ENCODE measurements at regions not wholly inside any gene's neighbourhood (a gene's known extent, or its start where the extent isn't known, plus 50 kb on each side); places are given as distances from the start of the nearest gene placed in this dataset.
"Not testable (repeated sequence)": the region's sequence is repeated elsewhere in the genome, so short reads cannot be mapped to it uniquely, and the experiment has no call there.

- H3K9me3 Mint-ChIP-seq: peaks cover 17% of the 10 kb centered on the region
- no peaks in the 10 kb centered on the region for H3K4me1 Mint-ChIP-seq (ENCODE audit: low read depth)
- no peak overlapping the region for H3K4me3 Mint-ChIP-seq
- intact Hi-C loops (cut with micrococcal nuclease): no loop called here
- no peak overlapping the region for H3K27ac Mint-ChIP-seq
- no peaks in the 10 kb centered on the region for H3K27me3 Mint-ChIP-seq
- no peaks in the 10 kb centered on the region for H3K36me3 Mint-ChIP-seq (ENCODE audit: low read depth)
Measured at GRCh38 chrX:122625821-122626220, 558.3 kb upstream of the GRIA3 start.

DNA sequence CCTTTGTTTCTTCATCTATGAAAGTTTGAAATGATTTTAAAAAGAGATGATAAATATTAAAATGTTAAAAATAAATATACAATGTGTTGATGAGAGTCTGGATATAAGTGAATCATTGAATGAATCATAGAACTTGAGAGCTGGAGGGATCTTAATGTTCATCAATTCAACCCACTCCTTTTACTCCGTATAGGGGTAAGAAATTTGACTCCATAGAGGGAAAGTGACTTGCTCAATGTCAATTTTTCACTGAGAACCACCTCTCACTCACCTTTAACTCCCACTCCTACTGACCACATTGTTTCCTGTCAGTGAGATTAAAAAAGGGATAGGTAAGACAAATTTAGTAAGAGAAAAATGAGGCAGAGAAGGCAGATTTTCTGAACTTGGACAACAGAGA is 557.2 kb upstream of the GRIA3 start:
- H3K9me3 Mint-ChIP-seq: peaks cover 12% of the 10 kb centered on the region
- intact Hi-C loops (cut with micrococcal nuclease): no loop called here
- H3K4me3 Mint-ChIP-seq: no peak overlapping the region
- no peaks in the 10 kb centered on the region for H3K27me3 Mint-ChIP-seq
- H3K4me1 Mint-ChIP-seq (ENCODE audit: low read depth): no peaks in the 10 kb centered on the region
- no peak overlapping the region for H3K27ac Mint-ChIP-seq
- H3K36me3 Mint-ChIP-seq (ENCODE audit: low read depth): no peaks in the 10 kb centered on the region

DNA sequence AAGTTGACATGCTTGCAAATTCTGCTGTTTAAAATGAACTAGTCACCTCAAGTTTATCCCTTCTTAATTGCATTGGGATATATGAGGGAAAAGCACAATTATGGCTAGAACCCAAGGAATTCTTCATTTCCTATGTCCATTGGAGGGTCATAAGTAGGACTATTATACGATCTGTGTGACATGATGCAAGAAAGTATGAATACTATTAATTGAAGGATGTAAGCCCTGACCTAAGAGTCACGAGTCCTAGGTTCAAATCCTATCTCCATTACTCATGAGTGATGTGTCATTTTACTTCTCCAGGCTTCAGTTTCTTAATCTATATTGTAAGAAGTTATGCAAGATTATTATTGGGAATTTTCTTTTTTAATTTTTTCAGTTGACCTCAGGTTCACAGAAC is 542.9 kb upstream of the GRIA3 start:
- no peak overlapping the region for H3K4me3 Mint-ChIP-seq
- H3K9me3 Mint-ChIP-seq: peaks cover 15% of the 10 kb centered on the region
- no peaks in the 10 kb centered on the region for H3K4me1 Mint-ChIP-seq (ENCODE audit: low read depth)
- no peaks in the 10 kb centered on the region for H3K36me3 Mint-ChIP-seq (ENCODE audit: low read depth)
- no peaks in the 10 kb centered on the region for H3K27me3 Mint-ChIP-seq
- H3K27ac Mint-ChIP-seq: no peak overlapping the region
- intact Hi-C loops (cut with micrococcal nuclease): no loop called here

DNA sequence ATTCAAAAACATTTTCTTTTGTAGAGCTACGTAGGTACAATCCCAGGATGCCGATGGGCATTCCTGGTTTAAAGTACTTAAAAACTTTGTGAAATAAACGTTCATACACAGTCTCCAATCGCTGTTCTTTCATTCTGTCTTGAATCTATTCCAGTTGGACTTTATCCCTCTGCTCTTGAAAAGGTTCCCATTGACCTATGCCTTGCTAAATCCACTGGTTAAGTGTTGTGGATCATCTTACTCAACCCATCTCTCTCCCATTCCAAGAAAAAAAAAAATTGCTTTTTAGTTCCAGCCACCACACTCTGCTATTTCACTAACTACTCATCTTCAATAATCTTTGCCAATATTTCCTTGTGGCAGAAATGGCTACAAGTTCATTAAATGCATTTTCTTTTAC is 542.3 kb upstream of the GRIA3 start:
- no peaks in the 10 kb centered on the region for H3K36me3 Mint-ChIP-seq (ENCODE audit: low read depth)
- peaks cover 9% of the 10 kb centered on the region for H3K9me3 Mint-ChIP-seq
- intact Hi-C loops (cut with micrococcal nuclease): no loop called here
- no peak overlapping the region for H3K27ac Mint-ChIP-seq
- no peaks in the 10 kb centered on the region for H3K4me1 Mint-ChIP-seq (ENCODE audit: low read depth)
- no peaks in the 10 kb centered on the region for H3K27me3 Mint-ChIP-seq
- no peak overlapping the region for H3K4me3 Mint-ChIP-seq

DNA sequence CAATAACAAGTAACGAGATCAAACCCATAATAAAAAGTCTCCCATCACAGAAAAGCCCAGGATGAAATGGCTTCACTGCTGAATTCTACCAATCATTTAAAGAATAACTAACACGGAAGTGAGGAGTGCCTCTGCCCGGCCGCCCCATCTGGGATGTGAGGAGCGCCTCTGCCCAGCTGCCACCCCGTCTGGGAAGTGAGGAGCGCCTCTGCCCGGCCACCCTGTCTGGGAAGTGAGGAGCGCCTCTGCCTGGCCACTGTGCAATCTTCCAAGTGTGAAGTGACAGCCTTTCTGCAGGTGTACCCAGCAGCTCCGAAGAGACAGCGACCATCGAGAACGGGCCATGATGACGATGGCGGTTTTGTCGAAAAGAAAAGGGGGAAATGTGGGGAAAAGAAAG is 528.8 kb upstream of the GRIA3 start:
- peaks cover 33% of the 10 kb centered on the region for H3K9me3 Mint-ChIP-seq
- H3K4me3 Mint-ChIP-seq; intact Hi-C loops (cut with micrococcal nuclease); H3K4me1 Mint-ChIP-seq (ENCODE audit: low read depth); H3K27ac Mint-ChIP-seq; H3K27me3 Mint-ChIP-seq; H3K36me3 Mint-ChIP-seq (ENCODE audit: low read depth): not testable (repeated sequence)

DNA sequence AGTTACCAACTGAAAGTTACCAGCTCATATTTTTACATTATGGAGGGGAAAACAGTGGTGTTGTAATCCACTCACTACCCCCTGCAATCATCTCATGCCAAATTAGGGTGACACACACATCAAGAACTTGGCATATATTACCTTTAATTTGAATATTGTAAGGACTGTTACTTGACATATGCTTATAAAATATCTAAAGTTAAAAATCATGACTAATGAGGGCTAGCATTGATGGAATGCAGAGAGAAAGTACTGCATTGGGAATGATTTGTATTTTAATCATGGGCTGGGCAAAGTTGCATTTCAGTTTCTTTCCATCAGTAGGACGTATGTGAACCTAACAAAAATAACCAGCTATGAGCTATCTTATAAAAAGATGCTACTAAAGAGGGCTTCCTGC is 517.5 kb upstream of the GRIA3 start:
- H3K27ac Mint-ChIP-seq: no peak overlapping the region
- intact Hi-C loops (cut with micrococcal nuclease): no loop called here
- H3K4me1 Mint-ChIP-seq (ENCODE audit: low read depth): no peaks in the 10 kb centered on the region
- no peaks in the 10 kb centered on the region for H3K27me3 Mint-ChIP-seq
- H3K9me3 Mint-ChIP-seq: peaks cover 9% of the 10 kb centered on the region
- H3K4me3 Mint-ChIP-seq: no peak overlapping the region
- no peaks in the 10 kb centered on the region for H3K36me3 Mint-ChIP-seq (ENCODE audit: low read depth)

GRCh38 chrX:122667667-122668066 is 516.4 kb upstream of the GRIA3 start:
- Mint-ChIP-seq H3K36me3 (ENCODE audit: low read depth) (no peaks in the 10 kb centered on the region), H3K27me3 (no peaks in the 10 kb centered on the region), H3K9me3 (peaks cover 9% of the 10 kb centered on the region), H3K4me3 (no peak overlapping the region), H3K27ac (no peak overlapping the region), H3K4me1 (ENCODE audit: low read depth) (no peaks in the 10 kb centered on the region)
- intact Hi-C loops (cut with micrococcal nuclease): no loop called here

DNA sequence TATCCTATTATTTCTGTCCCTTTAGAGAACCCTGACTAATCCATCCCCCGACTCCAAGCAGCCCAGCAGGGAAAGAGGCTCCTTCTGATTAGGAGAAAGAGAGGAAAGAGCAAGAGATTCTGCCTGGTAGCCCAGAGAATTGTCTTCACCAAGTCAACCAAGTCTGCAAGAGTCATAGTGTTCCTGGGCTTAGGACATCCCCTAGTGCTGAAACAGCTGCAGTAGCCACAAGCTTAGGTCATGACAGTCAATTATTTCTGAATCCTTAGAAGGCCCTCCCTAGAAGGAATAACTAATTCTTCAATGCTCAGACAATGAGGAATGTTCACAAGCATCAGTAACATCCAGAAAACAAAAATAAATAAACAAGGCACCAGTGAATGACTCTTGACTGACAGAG is 480.3 kb upstream of the GRIA3 start:
- Mint-ChIP-seq H3K4me1 (ENCODE audit: low read depth) (no peaks in the 10 kb centered on the region), H3K27ac (no peak overlapping the region), H3K9me3 (peaks cover 42% of the 10 kb centered on the region), H3K36me3 (ENCODE audit: low read depth) (no peaks in the 10 kb centered on the region), H3K4me3 (no peak overlapping the region), H3K27me3 (no peaks in the 10 kb centered on the region)
- intact Hi-C loops (cut with micrococcal nuclease): no loop called here

DNA sequence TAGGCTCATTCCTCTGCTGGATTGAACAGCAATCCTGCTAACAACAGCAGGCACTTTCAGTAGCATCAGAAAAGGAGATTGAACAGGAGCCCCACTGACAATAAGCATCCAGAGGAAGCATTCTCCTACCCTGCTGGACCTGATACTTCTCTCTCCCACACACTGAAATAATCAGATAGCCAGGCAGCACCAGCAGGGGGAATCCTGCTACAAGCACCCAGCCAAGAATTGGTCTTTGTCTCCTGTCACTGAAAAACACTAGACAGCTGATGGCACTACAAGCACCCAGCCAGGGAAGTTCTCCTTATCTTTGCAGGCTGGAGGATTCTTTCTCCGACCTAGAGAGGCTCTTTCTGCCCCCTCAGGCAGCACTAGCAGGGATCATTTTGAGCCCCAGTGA is 444.3 kb upstream of the GRIA3 start:
- intact Hi-C loops (cut with micrococcal nuclease): no loop called here
- Mint-ChIP-seq H3K27ac (no peak overlapping the region), H3K27me3 (no peaks in the 10 kb centered on the region), H3K9me3 (no peaks in the 10 kb centered on the region), H3K4me1 (ENCODE audit: low read depth) (no peaks in the 10 kb centered on the region), H3K4me3 (no peak overlapping the region), H3K36me3 (ENCODE audit: low read depth) (no peaks in the 10 kb centered on the region)

DNA sequence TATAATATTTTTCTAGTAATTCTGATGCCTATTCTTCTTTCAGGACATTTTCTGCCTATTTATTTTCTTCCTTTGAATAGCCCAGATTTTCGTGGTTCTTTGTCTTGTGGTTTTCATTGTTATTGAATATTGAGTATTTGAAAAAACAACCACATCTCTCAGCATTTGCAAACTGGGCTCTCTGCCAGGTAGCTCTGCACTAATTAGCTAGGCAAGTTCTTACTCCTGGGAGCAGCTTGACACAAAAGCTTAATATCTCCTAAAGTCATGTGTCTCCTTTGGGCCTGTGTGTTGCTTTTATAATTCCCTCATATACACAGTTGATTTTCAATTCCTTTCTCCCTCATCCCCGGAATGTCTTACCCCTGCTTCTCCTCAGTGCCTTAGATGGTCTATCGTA is 413.5 kb upstream of the GRIA3 start:
- Mint-ChIP-seq H3K36me3 (ENCODE audit: low read depth) (no peaks in the 10 kb centered on the region), H3K4me3 (no peak overlapping the region), H3K27ac (no peak overlapping the region), H3K27me3 (no peaks in the 10 kb centered on the region), H3K4me1 (ENCODE audit: low read depth) (no peaks in the 10 kb centered on the region), H3K9me3 (peaks cover 38% of the 10 kb centered on the region)
- intact Hi-C loops (cut with micrococcal nuclease): no loop called here

- H3K27me3 Mint-ChIP-seq: no peaks in the 10 kb centered on the region
- H3K36me3 Mint-ChIP-seq (ENCODE audit: low read depth): no peaks in the 10 kb centered on the region
- H3K4me3 Mint-ChIP-seq: no peak overlapping the region
- intact Hi-C loops (cut with micrococcal nuclease): no loop called here
- H3K4me1 Mint-ChIP-seq (ENCODE audit: low read depth): no peaks in the 10 kb centered on the region
- peaks cover 29% of the 10 kb centered on the region for H3K9me3 Mint-ChIP-seq
- H3K27ac Mint-ChIP-seq: no peak overlapping the region
Measured at GRCh38 chrX:122771933-122772332, 412.1 kb upstream of the GRIA3 start.

- Mint-ChIP-seq H3K4me1 (ENCODE audit: low read depth) (no peaks in the 10 kb centered on the region), H3K27me3 (no peaks in the 10 kb centered on the region), H3K4me3 (no peak overlapping the region), H3K9me3 (peaks cover under 1% of the 10 kb centered on the region), H3K36me3 (ENCODE audit: low read depth) (no peaks in the 10 kb centered on the region), H3K27ac (no peak overlapping the region)
- intact Hi-C loops (cut with micrococcal nuclease): no loop called here
Measured at GRCh38 chrX:122777766-122778165, 406.3 kb upstream of the GRIA3 start.

- H3K4me1 Mint-ChIP-seq (ENCODE audit: low read depth): no peaks in the 10 kb centered on the region
- intact Hi-C loops (cut with micrococcal nuclease): no loop called here
- H3K36me3 Mint-ChIP-seq (ENCODE audit: low read depth): no peaks in the 10 kb centered on the region
- no peak overlapping the region for H3K4me3 Mint-ChIP-seq
- no peaks in the 10 kb centered on the region for H3K9me3 Mint-ChIP-seq
- H3K27me3 Mint-ChIP-seq: no peaks in the 10 kb centered on the region
- H3K27ac Mint-ChIP-seq: no peak overlapping the region
Measured at GRCh38 chrX:122783918-122784317, 400.2 kb upstream of the GRIA3 start.

DNA sequence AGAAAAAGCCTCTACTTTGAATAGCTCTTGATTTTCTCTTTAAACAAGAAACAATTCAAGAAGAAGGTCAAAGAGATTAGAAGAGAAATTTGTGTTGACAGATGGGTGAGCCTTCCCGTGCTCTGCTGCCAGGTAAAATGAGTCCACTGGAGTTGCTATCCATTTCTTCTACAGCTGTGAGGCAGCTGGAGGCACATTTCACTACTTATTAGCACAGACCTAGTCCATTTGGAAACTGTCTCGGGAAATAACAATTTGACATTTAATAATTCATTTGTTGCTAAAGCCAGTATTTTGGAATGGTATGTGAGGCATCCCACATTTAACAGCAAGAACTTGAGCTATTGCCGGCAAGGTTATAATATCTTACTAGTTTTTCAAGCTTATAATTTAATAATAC is 396.8 kb upstream of the GRIA3 start:
- Mint-ChIP-seq H3K9me3 (no peaks in the 10 kb centered on the region), H3K27me3 (no peaks in the 10 kb centered on the region), H3K4me1 (ENCODE audit: low read depth) (no peaks in the 10 kb centered on the region), H3K36me3 (ENCODE audit: low read depth) (no peaks in the 10 kb centered on the region), H3K4me3 (no peak overlapping the region), H3K27ac (no peak overlapping the region)
- intact Hi-C loops (cut with micrococcal nuclease): no loop called here

DNA sequence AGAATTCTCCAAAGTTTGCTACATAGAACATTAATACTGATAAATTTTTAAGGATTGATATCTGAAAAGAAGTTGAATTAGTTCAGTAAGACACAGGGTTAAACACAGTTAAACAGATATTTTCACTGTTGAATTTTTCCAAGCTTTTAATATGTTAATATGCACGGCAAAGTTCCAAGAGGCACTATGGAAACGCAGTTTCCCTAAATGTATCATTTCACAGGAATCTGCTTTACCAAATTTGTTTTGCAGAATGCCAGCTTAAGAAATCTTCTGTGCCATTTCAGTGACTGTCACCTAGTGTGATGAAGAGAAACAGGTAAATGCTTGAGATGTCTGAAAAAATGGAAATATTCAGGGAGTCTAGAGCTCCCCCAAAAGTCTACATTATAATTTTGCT is 395.9 kb upstream of the GRIA3 start:
- Mint-ChIP-seq H3K27ac (no peak overlapping the region), H3K9me3 (no peaks in the 10 kb centered on the region), H3K27me3 (no peaks in the 10 kb centered on the region), H3K36me3 (ENCODE audit: low read depth) (no peaks in the 10 kb centered on the region), H3K4me3 (no peak overlapping the region), H3K4me1 (ENCODE audit: low read depth) (no peaks in the 10 kb centered on the region)
- intact Hi-C loops (cut with micrococcal nuclease): no loop called here
